Adrenal gland (tissue), 5 donors: ENCODE measurements at regions not wholly inside any gene's neighbourhood (a gene's known extent, or its start where the extent isn't known, plus 50 kb on each side); places are given as distances from the start of the nearest gene placed in this dataset.

Experiments
- CTCF ChIP-seq, 6 experiments: fragments of 450-650 bp in 4 of 6; fragments of 200-600 bp in 2 of 6; sonication (generic) in 1 of 6; IDR thresholded peaks; 1 replicate in 5 of 6; 2 replicates in 1 of 6; pipeline versions ENCODE4 v1.5.1 to v1.8.0; 2016 to 2021; ENCODE audit warnings: antibody characterized with exemption in 6 of 6, mild to moderate bottlenecking in 2 of 6, moderate library complexity in 1 of 6
- POLR2A ChIP-seq, 2 donors: fragments of 450-650 bp; IDR thresholded peaks; one replicate each; pipeline ENCODE4 v1.6.1; 2017; ENCODE audit warnings: antibody characterized with exemption in 2 of 2, mild to moderate bottlenecking in 2 of 2, moderate library complexity in 1 of 2
- donor health status: DM: no; HTN: no; CAD: no.

GRCh38 chr2:234590076-234590475 is 93.2 kb upstream of the ARL4C start:
- TF ChIP-seq CTCF (IDR thresholded peaks at IDR 0.05) (no peak), POLR2A (IDR thresholded peaks at IDR 0.05) (no peak)
